Hindlimb muscle (tissue), 1 donor: ENCODE measurements at regions not wholly inside any gene's neighbourhood (a gene's known extent, or its start where the extent isn't known, plus 50 kb on each side); places are given as distances from the start of the nearest gene placed in this dataset.
A peak's percentile ranks its signal among the peaks of the same experiment; 100 is the strongest.
"Not testable (repeated sequence)": the region's sequence is repeated elsewhere in the genome, so short reads cannot be mapped to it uniquely, and the experiment has no call there.

Experiments used
- DNase-seq: peaks from one replicate; pipeline ENCODE4 v3.0.0-alpha.2; 2013

GRCh38 chr1:80375109-80375508 is 1368.6 kb upstream of the ADGRL4 start:
- DNase-seq: no peak

- no peak for DNase-seq
Observed at GRCh38 chr1:80369780-80370179, 1363.2 kb upstream of the ADGRL4 start.

- DNase-seq: no peak
Observed at GRCh38 chr1:80367058-80367457, 1360.5 kb upstream of the ADGRL4 start.

- DNase-seq: no peak
Observed at GRCh38 chr1:80365359-80366021, 1359.0 kb upstream of the ADGRL4 start.

GRCh38 chr1:80363689-80364475 is 1357.4 kb upstream of the ADGRL4 start:
- no peak for DNase-seq

- DNase-seq: no peak
Observed at GRCh38 chr1:80359666-80360065, 1353.1 kb upstream of the ADGRL4 start.

- DNase-seq: no peak
Observed at GRCh38 chr1:80349218-80349617, 1342.7 kb upstream of the ADGRL4 start.

GRCh38 chr1:80341021-80341420 is 1334.5 kb upstream of the ADGRL4 start:
- no peak for DNase-seq

- DNase-seq: no peak
Observed at GRCh38 chr1:80318108-80318507, 1311.6 kb upstream of the ADGRL4 start.

GRCh38 chr1:80310703-80311245 is 1304.2 kb upstream of the ADGRL4 start:
- DNase-seq: no peak

- DNase-seq: no peak
Observed at GRCh38 chr1:80305466-80305865, 1298.9 kb upstream of the ADGRL4 start.

- DNase-seq: no peak
Observed at GRCh38 chr1:80293818-80294217, 1287.3 kb upstream of the ADGRL4 start.

GRCh38 chr1:80288750-80289149 is 1282.2 kb upstream of the ADGRL4 start:
- not testable (repeated sequence) for DNase-seq

- DNase-seq: peak; percentile 23
Observed at GRCh38 chr1:80282536-80282935, 1276.0 kb upstream of the ADGRL4 start.

- DNase-seq: no peak
Observed at GRCh38 chr1:80278936-80279335, 1272.4 kb upstream of the ADGRL4 start.

GRCh38 chr1:80274256-80274655 is 1267.7 kb upstream of the ADGRL4 start:
- no peak for DNase-seq

- no peak for DNase-seq
Observed at GRCh38 chr1:80272495-80272894, 1266.0 kb upstream of the ADGRL4 start.

- no peak for DNase-seq
Observed at GRCh38 chr1:80258659-80259058, 1252.1 kb upstream of the ADGRL4 start.

- DNase-seq: no peak
Observed at GRCh38 chr1:80251591-80251990, 1245.1 kb upstream of the ADGRL4 start.

GRCh38 chr1:80251171-80251570 is 1244.6 kb upstream of the ADGRL4 start:
- no peak for DNase-seq

- DNase-seq: no peak
Observed at GRCh38 chr1:80250573-80251168, 1244.1 kb upstream of the ADGRL4 start.

- no peak for DNase-seq
Observed at GRCh38 chr1:80249699-80250098, 1243.2 kb upstream of the ADGRL4 start.

GRCh38 chr1:80248886-80249285 is 1242.4 kb upstream of the ADGRL4 start:
- no peak for DNase-seq

- no peak for DNase-seq
Observed at GRCh38 chr1:80245813-80246212, 1239.3 kb upstream of the ADGRL4 start.
